Activated T-helper 1 cell treated with anti-CD3 and anti-CD28 coated beads, Interleukin-12 subunit alpha, Interleukin-12 subunit beta, Interleukin-2, Interleukin-4 antibody, amounts not matched to agents 30 ng/mL and 10 ng/mL and 1 ng/mL, durations not matched to agents 14 hours and 24 hours and 36 hours (primary cell): ENCODE measurements at regions not wholly inside any gene's neighbourhood (a gene's known extent, or its start where the extent isn't known, plus 50 kb on each side); places are given as distances from the start of the nearest gene placed in this dataset.

ENCODE experiments used
- DNase-seq: peaks from one replicate; pipeline ENCODE4 v3.0.0; 2021; ENCODE audit warnings: low spot score
- H3K27ac Mint-ChIP-seq: one replicate; pipeline ENCODE4 v1.8.0; 2021; ENCODE audit warnings: mild to moderate bottlenecking, mixed read lengths
- H3K27me3 Mint-ChIP-seq: one replicate; pipeline ENCODE4 v1.8.0; 2022; ENCODE audit warnings: mild to moderate bottlenecking, moderate library complexity, mixed read lengths; ENCODE audit not compliant: insufficient read depth
- H3K36me3 Mint-ChIP-seq: one replicate; pipeline ENCODE4 v1.8.0; 2021; ENCODE audit warnings: low read depth, mixed read lengths
- H3K4me1 Mint-ChIP-seq: one replicate; pipeline ENCODE4 v1.8.0; 2021; ENCODE audit warnings: low read depth, mixed read lengths
- H3K4me3 Mint-ChIP-seq: one replicate; pipeline ENCODE4 v1.8.0; 2021; ENCODE audit warnings: mild to moderate bottlenecking, moderate library complexity, mixed read lengths
- H3K9me3 Mint-ChIP-seq: one replicate; pipeline ENCODE4 v1.8.0; 2021; ENCODE audit warnings: mixed read lengths
- intact Hi-C: fragments of 100-400 bp; cut with micrococcal nuclease; formaldehyde crosslinking; loops from one replicate; pipeline ENCODE4 v1.15.1; 2024

DNA sequence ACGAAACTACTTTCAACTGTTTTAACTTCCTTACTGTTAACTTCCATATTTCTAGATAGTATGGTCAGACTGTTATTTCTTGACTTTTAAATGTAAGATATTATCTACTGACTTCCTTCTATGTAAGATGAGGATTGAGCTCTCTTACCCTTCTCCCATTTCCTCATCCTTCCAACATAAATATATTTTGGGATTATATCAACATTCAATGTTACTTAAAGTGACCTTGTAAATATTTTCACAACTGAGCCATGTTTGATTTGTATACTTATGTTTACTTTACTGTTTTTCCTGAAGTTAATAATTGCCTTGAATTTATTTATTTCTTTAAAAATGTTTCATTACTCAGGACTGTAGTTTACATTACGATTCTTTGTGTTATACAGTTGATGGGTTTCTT, 148.7 kb downstream of the ZIC5 start:
- no peaks in the 10 kb centered on the region for H3K36me3 Mint-ChIP-seq
- no peak overlapping the region for H3K27ac Mint-ChIP-seq
- H3K27me3 Mint-ChIP-seq: peaks cover 12% of the 10 kb centered on the region
- no peak overlapping the region for H3K4me3 Mint-ChIP-seq
- intact Hi-C loops: no loop called here
- H3K9me3 Mint-ChIP-seq: no peaks in the 10 kb centered on the region
- peaks cover 10% of the 10 kb centered on the region for H3K4me1 Mint-ChIP-seq
- DNase-seq: no peak

DNA sequence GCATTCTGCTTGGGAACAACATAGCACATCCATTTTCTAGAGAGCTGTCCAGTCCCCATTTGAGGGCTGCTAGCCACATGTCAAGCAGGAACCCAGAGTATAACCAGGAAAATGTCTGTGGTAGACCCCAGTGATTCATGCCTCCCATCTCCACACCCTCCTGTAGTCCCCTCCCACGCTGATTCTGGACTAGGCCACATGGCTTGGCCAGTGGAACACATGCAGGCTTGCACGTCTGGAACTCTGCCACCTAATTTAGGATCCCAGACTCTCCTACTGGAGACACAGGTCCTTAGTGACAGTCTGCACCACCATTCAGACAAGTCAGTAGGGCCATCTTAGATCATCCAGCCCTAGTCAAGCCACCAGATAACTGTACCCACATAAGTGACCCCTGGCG, 149.8 kb downstream of the ZIC5 start:
- H3K27me3 Mint-ChIP-seq: peaks cover 14% of the 10 kb centered on the region
- H3K4me3 Mint-ChIP-seq: no peak overlapping the region
- no peak overlapping the region for H3K27ac Mint-ChIP-seq
- DNase-seq: no peak
- H3K4me1 Mint-ChIP-seq: peaks cover 18% of the 10 kb centered on the region
- intact Hi-C loops: no loop called here
- H3K9me3 Mint-ChIP-seq: no peaks in the 10 kb centered on the region
- no peaks in the 10 kb centered on the region for H3K36me3 Mint-ChIP-seq

DNA sequence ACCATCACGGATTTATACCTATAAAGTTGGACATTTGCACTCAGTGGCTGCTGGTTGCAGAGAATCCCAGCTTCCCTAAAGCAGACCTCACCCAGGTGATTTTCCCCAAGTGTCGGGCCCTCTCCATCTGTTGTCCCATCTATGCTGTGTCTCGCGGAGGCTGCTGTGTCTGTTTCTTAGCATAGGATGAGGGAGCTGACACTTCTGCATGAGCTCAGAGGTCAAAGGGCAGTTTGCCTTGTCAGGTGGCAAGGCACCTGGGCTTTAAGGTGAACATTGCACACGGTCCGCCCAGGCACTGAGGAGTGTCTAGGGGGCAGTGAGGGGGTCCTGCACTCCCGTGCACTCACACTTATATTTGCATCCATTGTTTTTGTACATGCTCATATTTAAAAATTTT, 151.6 kb downstream of the ZIC5 start:
- H3K36me3 Mint-ChIP-seq: no peaks in the 10 kb centered on the region
- intact Hi-C loops: no loop called here
- peaks cover 18% of the 10 kb centered on the region for H3K27me3 Mint-ChIP-seq
- H3K4me3 Mint-ChIP-seq: no peak overlapping the region
- DNase-seq: no peak
- no peaks in the 10 kb centered on the region for H3K9me3 Mint-ChIP-seq
- H3K4me1 Mint-ChIP-seq: peaks cover 18% of the 10 kb centered on the region
- H3K27ac Mint-ChIP-seq: no peak overlapping the region

DNA sequence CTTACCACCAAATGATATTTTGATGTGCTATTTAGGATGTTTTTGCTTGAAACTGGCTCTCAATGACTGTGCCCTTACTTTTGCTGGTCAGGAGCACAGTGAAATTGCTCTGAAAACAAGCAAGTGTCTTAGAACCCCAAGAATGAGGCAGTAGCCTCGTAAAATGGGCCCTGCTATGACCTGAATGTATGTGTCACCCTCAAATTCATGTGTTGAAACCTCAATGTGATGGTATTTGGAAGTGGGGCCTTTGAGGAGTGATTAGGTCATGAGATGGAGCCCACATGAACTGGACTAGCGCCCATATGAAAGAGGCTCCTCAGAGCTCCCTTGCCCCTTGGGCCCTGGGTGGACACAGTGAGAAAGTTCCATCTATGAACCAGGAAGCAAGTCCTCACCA, 155.2 kb downstream of the ZIC5 start:
- intact Hi-C loops: no loop called here

DNA sequence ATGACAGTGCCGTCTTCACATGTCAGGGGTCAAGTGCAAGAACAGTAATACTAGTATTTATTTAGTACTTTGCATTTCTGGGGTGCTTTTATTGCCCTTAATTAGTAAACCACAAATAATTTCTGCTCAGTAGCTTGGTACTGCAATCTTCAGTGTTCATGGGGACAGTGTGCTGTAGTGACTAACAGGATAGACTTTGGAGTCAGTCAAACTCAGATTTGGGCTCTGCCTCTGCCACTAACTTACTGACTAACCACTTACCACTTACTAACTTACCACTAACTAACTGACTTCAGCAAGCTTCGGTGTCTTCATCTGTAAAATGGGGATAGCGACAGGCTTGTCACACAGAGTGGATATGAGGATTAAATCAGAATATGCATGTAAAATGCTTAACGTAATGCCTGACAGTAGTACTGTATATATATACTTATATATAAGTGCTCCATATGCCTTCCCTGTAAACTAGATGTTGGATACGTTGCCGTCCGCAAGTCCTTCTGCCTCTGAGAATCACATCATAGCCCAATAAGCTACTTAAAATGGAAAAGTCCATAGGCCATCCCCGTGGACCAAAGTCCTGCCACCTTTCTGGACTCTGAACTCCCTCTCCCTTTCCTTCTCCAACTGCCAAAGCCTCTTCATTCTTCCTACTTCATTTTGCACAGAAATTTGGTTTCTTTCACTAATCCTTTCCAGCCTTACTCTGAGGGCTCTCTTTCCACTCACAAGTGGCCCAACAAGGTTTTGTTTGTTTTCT, 158.1 kb downstream of the ZIC5 start:
- no peaks in the 10 kb centered on the region for H3K36me3 Mint-ChIP-seq
- DNase-seq: no peak
- H3K4me3 Mint-ChIP-seq: no peak overlapping the region
- peaks cover 12% of the 10 kb centered on the region for H3K27me3 Mint-ChIP-seq
- H3K9me3 Mint-ChIP-seq: no peaks in the 10 kb centered on the region
- peaks cover 15% of the 10 kb centered on the region for H3K4me1 Mint-ChIP-seq
- no peak overlapping the region for H3K27ac Mint-ChIP-seq
- intact Hi-C loops: no loop called here

More for the DNA sequence above, 155.2 kb downstream of the ZIC5 start:
- H3K27ac Mint-ChIP-seq: no peak overlapping the region
- no peak for DNase-seq
- H3K9me3 Mint-ChIP-seq: no peaks in the 10 kb centered on the region
- peaks cover 18% of the 10 kb centered on the region for H3K4me1 Mint-ChIP-seq
- H3K4me3 Mint-ChIP-seq: no peak overlapping the region
- H3K27me3 Mint-ChIP-seq: peaks cover 15% of the 10 kb centered on the region
- no peaks in the 10 kb centered on the region for H3K36me3 Mint-ChIP-seq

DNA sequence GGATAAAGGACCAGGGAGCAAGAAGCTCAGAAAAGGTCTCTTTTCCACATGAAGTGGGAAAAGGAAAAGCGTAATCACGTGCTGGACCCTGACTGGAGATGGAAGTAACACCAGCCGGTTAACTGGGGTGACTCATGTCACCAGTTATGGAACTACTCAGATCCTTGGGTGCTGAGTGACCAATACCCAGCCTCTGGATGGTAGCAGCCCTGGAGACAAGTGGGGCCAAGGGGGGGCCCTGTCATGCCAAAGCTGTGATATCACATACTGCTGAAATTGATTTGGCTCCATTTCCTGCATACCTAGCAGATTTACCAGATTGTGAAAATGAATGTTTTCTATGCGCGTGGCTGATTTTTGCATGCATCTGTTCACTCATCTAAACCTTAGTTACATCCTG, 158.9 kb downstream of the ZIC5 start:
- Mint-ChIP-seq H3K27ac (no peak overlapping the region), H3K27me3 (peaks cover 9% of the 10 kb centered on the region), H3K36me3 (no peaks in the 10 kb centered on the region), H3K9me3 (no peaks in the 10 kb centered on the region), H3K4me3 (no peak overlapping the region), H3K4me1 (peaks cover 6% of the 10 kb centered on the region)
- intact Hi-C loops: no loop called here
- DNase-seq: no peak

DNA sequence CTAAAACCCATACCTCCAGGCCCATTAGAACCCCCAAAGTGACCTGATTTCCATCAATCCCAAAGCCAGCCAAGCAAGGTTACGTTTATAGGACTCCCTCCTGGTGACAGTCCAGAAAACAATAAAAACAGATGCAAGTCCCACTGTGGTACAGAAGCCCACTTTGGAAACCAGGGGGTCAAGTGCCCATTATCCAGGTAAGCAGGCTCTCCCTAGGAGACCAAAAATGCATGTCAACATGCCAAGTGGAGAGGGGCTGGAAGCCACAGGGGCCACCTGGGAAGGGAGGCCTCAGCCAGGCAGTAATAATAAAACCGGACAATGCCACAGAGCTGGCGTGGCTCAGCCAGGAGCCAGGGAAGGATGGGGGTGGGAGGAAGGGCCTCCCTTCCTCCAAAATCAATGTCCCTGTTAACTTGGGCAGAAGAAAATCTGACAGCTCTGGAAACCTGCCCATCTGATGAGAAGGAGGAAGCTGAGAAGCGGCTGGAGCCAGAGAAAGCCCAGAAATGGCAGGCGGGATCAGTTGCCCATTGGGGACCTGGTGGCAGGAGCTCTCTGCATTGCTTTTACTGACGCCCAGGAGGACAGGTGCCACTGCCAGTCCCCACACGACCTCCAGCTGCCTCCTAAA, 160.4 kb downstream of the ZIC5 start:
- H3K9me3 Mint-ChIP-seq: no peaks in the 10 kb centered on the region
- no peak for DNase-seq
- no peaks in the 10 kb centered on the region for H3K4me1 Mint-ChIP-seq
- H3K27me3 Mint-ChIP-seq: peaks cover 11% of the 10 kb centered on the region
- H3K27ac Mint-ChIP-seq: no peak overlapping the region
- no peaks in the 10 kb centered on the region for H3K36me3 Mint-ChIP-seq
- intact Hi-C loops: no loop called here
- no peak overlapping the region for H3K4me3 Mint-ChIP-seq

DNA sequence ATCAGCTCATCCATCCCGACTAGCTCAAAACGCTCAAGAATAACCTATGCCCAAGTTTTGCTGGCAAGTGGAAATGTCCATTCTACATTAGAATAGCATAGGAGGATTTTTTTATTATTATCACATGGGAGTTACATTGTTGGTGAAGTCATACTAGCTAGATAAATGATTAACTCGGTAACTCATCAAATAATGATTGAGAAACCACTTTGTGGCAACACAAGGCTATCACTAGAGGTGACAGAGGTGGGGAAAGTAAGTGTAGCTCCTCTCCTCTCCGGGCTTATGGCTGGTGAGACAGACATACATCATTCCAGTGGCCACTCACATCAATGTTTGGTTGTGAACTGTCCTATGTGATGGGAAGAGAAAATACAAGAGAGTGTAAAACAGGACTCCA, 161.6 kb downstream of the ZIC5 start:
- no peaks in the 10 kb centered on the region for H3K4me1 Mint-ChIP-seq
- no peak for DNase-seq
- no peak overlapping the region for H3K27ac Mint-ChIP-seq
- H3K4me3 Mint-ChIP-seq: no peak overlapping the region
- peaks cover 7% of the 10 kb centered on the region for H3K27me3 Mint-ChIP-seq
- no peaks in the 10 kb centered on the region for H3K9me3 Mint-ChIP-seq
- no peaks in the 10 kb centered on the region for H3K36me3 Mint-ChIP-seq
- intact Hi-C loops: no loop called here

DNA sequence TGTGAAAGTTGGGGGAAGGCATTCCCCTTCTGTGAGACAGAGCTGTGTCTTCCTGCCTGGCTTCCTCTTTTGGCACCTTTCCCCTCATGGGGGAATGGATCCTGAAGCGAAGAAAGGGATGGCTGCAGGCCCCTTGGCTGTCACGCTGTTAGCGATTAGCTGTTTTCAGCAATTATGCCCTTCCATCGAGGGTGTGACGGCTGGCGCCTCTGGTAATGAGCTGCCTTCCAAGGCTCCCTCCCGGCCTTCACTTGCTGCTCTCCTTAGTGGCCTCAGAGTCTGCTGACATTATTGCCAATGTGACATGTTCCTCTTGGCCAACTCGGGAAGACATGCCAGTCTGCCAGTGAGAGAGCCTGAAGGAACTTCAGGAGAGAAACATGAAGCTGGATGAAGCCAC, 162.1 kb downstream of the ZIC5 start:
- Mint-ChIP-seq H3K27me3 (peaks cover 7% of the 10 kb centered on the region), H3K4me1 (no peaks in the 10 kb centered on the region), H3K9me3 (no peaks in the 10 kb centered on the region), H3K4me3 (no peak overlapping the region), H3K36me3 (no peaks in the 10 kb centered on the region), H3K27ac (no peak overlapping the region)
- intact Hi-C loops: no loop called here
- no peak for DNase-seq

DNA sequence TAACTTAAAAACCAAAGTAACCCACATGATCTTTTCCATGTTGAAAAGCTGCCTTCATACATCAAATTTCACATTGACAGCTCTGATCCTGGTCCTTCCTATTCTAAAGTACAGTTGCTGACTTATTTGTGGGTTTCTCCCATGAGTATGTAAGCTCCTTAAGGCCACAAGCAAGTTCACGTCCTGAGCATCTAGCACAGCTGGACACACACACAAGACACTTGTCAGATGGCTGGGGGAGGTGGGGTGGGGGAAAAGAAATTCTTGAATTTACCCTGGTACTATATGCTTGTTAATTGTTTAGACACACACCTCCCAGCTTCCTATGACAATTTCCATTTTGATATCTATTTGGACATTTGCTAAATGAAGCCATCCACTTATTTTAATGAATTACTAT, 162.8 kb downstream of the ZIC5 start:
- Mint-ChIP-seq H3K9me3 (no peaks in the 10 kb centered on the region), H3K36me3 (no peaks in the 10 kb centered on the region), H3K4me3 (no peak overlapping the region), H3K27ac (no peak overlapping the region), H3K27me3 (peaks cover 7% of the 10 kb centered on the region), H3K4me1 (no peaks in the 10 kb centered on the region)
- DNase-seq: no peak
- intact Hi-C loops: no loop called here

DNA sequence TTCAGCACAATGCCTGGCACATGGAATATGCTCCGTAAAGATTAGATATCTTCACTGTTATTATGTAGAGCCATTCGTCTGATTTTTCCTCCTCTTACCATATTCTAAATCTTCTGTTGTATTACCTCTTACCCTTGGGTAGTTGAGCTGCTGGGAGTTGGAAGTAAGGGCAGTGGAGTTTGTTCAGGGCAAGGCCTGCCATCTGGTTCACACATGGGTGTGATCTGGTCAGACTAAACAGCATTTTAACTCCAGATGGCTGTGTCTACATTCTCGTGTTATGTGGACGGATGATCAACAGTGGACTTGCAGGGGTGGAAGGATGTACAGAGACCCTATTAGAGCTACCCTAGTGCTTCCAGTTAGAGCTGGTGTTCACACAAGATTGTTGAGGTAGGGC, 164.9 kb downstream of the ZIC5 start:
- H3K27me3 Mint-ChIP-seq: peaks cover 3% of the 10 kb centered on the region
- DNase-seq: no peak
- no peaks in the 10 kb centered on the region for H3K4me1 Mint-ChIP-seq
- no peak overlapping the region for H3K27ac Mint-ChIP-seq
- no peak overlapping the region for H3K4me3 Mint-ChIP-seq
- intact Hi-C loops: no loop called here
- H3K9me3 Mint-ChIP-seq: no peaks in the 10 kb centered on the region
- no peaks in the 10 kb centered on the region for H3K36me3 Mint-ChIP-seq

DNA sequence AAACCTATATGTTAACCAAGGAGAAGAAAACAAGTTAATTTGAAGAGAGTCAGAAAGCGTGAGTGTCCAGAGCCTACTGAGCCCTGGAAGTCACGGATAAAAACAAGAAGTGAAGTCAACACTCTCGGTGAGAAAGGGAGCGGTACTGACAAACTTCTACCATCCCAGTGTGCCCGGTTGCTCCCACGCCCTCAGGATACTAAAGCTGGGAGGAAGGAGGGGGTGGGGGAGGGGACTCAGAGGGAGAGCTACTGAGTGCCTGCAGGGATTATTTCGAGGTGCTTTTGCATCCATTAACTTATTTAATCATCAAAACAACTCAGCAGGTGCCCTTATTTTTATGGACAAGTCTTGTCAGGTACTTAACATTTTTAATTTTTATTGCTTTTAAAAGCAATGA, 166.2 kb downstream of the ZIC5 start:
- Mint-ChIP-seq H3K36me3 (no peaks in the 10 kb centered on the region), H3K9me3 (no peaks in the 10 kb centered on the region), H3K4me3 (no peak overlapping the region), H3K4me1 (no peaks in the 10 kb centered on the region), H3K27me3 (peaks cover 3% of the 10 kb centered on the region), H3K27ac (no peak overlapping the region)
- intact Hi-C loops: no loop called here
- DNase-seq: no peak

DNA sequence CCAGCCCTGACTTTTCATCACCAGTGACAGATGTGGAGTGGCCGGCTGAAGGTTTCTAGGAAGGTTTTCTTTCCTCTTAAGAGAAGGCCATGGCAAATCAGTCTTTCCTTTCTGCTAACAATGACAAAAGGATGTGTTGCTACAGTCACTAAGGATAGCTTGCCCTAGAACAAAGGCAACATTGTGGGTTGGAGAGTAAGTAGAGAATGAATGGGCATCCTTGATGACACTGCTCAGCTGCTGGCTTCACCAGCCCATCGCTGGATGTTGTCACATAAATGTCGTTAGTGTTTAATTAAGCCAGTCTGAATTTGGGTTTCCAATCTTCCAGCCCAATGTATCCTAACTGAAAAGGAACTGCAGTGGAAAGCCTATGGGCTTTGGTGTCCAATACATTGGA, 168.4 kb downstream of the ZIC5 start:
- Mint-ChIP-seq H3K4me1 (no peaks in the 10 kb centered on the region), H3K27me3 (peaks cover 3% of the 10 kb centered on the region), H3K27ac (no peak overlapping the region), H3K36me3 (no peaks in the 10 kb centered on the region), H3K9me3 (no peaks in the 10 kb centered on the region), H3K4me3 (no peak overlapping the region)
- DNase-seq: no peak
- intact Hi-C loops: no loop called here

DNA sequence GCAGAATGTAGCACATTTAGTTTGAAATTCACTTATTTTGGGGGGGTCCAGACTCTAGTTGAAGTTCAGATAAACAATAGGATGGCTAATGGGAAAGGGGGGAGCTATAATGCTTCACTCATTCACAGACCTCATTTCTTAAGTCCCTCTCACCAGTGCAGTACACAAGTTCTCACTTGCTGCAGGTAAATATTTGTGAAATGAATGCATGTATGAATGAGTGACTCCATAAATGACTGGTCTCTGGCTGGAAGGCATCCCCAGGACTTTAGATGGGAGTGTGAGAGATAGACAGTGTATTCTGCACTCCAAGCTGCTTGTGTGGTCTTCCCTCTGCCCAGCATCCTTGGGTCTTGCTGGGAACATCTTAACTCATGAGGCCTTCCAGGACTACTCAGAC, 169.2 kb downstream of the ZIC5 start:
- intact Hi-C loops: no loop called here
- H3K36me3 Mint-ChIP-seq: no peaks in the 10 kb centered on the region
- no peak for DNase-seq
- no peaks in the 10 kb centered on the region for H3K4me1 Mint-ChIP-seq
- H3K4me3 Mint-ChIP-seq: no peak overlapping the region
- H3K27me3 Mint-ChIP-seq: peaks cover 3% of the 10 kb centered on the region
- no peaks in the 10 kb centered on the region for H3K9me3 Mint-ChIP-seq
- no peak overlapping the region for H3K27ac Mint-ChIP-seq
